ENCODE measurements at regions not wholly inside any gene's neighbourhood (a gene's known extent, or its start where the extent isn't known, plus 50 kb on each side); places are given as distances from the start of the nearest gene placed in this dataset.

DNA sequence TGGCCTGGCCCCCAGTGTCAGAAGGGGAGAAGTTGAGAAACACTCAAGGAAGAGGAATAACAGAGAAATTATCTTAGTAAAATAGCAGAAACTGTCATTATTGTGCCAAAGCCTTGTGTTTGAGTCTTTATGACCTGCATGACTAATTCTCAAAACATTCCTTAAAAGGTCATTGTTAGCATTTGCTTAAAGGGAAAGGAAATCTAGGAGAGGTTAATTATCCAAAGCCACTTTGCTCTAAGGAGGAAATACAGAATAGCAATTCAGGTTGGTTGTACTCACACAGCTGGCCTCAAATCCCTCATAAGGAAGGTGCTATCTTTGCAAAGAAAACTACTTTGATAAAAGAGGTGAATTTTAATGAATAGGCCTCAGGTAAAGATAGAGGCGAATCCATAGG lies 516.7 kb downstream of the CBLN4 start:
- Mint-ChIP-seq H3K36me3 (ENCODE audit: low read depth) (no peaks in the 10 kb centered on the region), H3K9me3 (peaks cover 14% of the 10 kb centered on the region), H3K27me3 (no peaks in the 10 kb centered on the region), H3K27ac (no peak overlapping the region), H3K4me3 (no peak overlapping the region), H3K4me1 (no peaks in the 10 kb centered on the region)
- no peak for DNase-seq
- TF ChIP-seq, protein P1, sequence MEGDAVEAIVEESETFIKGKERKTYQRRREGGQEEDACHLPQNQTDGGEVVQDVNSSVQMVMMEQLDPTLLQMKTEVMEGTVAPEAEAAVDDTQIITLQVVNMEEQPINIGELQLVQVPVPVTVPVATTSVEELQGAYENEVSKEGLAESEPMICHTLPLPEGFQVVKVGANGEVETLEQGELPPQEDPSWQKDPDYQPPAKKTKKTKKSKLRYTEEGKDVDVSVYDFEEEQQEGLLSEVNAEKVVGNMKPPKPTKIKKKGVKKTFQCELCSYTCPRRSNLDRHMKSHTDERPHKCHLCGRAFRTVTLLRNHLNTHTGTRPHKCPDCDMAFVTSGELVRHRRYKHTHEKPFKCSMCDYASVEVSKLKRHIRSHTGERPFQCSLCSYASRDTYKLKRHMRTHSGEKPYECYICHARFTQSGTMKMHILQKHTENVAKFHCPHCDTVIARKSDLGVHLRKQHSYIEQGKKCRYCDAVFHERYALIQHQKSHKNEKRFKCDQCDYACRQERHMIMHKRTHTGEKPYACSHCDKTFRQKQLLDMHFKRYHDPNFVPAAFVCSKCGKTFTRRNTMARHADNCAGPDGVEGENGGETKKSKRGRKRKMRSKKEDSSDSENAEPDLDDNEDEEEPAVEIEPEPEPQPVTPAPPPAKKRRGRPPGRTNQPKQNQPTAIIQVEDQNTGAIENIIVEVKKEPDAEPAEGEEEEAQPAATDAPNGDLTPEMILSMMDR (IDR thresholded peaks at IDR 0.05): no peak
- intact Hi-C loops (cut with micrococcal nuclease): loop anchor here (5.0 kb wide), 1 partner anchor 49 kb away; no protein-coding TSS in a partner anchor
- ChIA-PET POLR2A (no interaction called here), CTCF (no interaction called here)
- ATAC-seq (ENCODE audit: low read depth): no peak

DNA sequence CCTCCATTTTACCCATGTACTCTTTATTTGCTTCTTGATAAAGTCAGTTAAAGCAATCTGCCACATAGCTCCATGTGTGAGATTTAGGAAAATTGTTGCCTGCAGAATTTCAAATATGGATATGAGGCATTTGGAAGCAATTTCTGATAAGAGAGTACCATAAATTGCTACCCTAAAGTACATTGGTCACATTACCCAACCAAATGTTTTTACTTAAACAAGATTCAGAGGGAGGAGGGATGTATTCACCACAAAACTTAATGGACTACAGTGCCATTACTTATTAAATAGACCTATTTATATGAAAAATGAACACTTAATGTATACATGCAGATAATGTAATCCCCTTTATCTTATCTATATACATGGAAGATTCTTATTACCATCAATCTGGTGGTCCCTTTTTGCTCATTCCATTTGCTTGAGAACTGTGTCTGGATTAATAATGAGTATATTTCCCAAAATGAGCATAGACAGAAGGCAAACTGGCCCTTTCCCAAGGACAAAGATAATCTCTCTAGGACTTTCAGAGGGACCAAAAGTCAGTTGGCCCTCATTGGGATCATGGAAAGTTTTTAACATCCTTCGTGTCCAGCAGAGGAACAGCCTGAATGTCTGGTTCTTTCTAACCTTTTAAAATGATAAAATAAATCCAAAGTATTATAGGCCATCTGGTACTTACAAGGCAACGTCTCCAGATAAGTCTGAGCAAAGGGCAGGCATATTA lies 526.4 kb downstream of the CBLN4 start:
- no peak overlapping the region for H3K4me3 Mint-ChIP-seq
- ChIA-PET POLR2A (no interaction called here), CTCF (no interaction called here)
- TF ChIP-seq, protein P1 (IDR thresholded peaks at IDR 0.05): no peak
- no peaks in the 10 kb centered on the region for H3K4me1 Mint-ChIP-seq
- no peak for DNase-seq
- no peaks in the 10 kb centered on the region for H3K27me3 Mint-ChIP-seq
- ATAC-seq (ENCODE audit: low read depth): no peak
- no peak overlapping the region for H3K27ac Mint-ChIP-seq
- peaks cover 7% of the 10 kb centered on the region for H3K9me3 Mint-ChIP-seq
- intact Hi-C loops (cut with micrococcal nuclease): no loop called here
- no peaks in the 10 kb centered on the region for H3K36me3 Mint-ChIP-seq (ENCODE audit: low read depth)

DNA sequence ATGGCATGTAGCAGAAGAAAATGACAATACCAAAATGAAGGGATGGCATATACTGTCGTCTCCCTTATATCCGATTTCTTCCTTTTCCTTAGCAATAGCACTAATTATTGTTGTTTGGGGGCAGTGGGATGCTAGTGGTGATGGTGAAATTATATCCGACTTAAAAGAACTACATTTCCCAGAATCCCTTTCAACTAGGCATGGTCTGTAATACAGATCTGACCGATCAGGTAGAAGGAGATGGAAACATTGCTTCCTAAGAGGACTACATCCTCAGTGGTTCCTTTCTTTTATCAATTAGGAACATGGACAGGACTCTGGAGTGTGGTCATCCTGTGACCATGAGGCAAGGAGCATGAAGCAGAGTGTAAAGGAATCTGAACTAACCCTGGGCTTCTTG lies 532.6 kb downstream of the CBLN4 start:
- POLR2A ChIA-PET: no interaction called here
- H3K36me3 Mint-ChIP-seq (ENCODE audit: low read depth): no peaks in the 10 kb centered on the region
- ATAC-seq (ENCODE audit: low read depth): no peak

DNA sequence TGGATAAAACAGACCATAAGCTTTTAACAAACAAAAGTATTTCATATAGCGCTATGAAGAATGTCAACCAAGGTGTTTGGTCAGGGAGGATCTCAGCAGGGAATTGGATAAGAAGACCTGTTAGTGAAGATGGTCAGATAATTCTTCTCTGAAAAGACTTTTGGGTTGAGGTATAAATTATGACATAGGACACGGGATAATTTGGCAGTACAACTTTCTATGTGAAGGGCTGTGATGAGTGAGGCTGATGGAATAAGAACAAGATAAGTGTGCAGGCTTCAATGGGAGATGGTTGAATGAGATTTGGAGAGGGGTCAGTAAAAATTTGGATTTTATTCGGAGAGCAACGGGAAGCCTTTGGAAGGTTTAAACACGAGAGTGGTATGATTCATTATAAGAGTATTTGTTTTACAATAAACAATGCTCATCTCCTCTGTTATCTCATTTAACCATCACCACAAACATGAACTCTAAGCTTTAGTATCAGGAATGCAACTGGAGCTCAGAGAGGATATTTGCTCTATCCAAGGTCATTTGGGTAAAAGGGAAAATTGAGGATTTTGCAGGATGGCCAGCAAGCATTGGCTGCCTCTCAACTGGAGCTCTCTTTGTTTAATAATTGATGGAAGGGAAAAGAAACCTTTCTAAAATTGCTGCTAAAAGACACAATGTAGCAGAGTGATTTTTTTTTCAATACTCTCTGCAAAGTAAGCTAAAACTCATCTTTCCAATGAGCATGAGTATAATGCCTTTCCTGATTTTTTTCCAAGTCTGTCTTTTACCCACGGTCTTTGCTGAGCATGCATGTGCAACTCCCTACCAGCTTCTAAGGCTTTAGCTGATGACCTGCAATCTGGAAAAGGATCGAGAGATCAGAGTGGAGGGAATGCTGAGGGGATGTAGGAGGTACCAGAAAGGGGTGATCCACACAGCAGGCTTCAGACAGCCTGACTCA lies 534.0 kb downstream of the CBLN4 start:
- Mint-ChIP-seq H3K4me1 (no peaks in the 10 kb centered on the region), H3K27me3 (no peaks in the 10 kb centered on the region), H3K27ac (no peak overlapping the region), H3K36me3 (ENCODE audit: low read depth) (no peaks in the 10 kb centered on the region), H3K9me3 (peaks cover 5% of the 10 kb centered on the region), H3K4me3 (no peak overlapping the region)
- no peak for DNase-seq
- ChIA-PET POLR2A (no interaction called here), CTCF (no interaction called here)
- TF ChIP-seq, protein P1 (IDR thresholded peaks at IDR 0.05): no peak
- no peak for ATAC-seq (ENCODE audit: low read depth)
- intact Hi-C loops (cut with micrococcal nuclease): no loop called here

More for the DNA sequence above, 532.6 kb downstream of the CBLN4 start:
- Mint-ChIP-seq H3K4me1 (no peaks in the 10 kb centered on the region), H3K27ac (no peak overlapping the region), H3K9me3 (peaks cover 7% of the 10 kb centered on the region), H3K4me3 (no peak overlapping the region), H3K27me3 (no peaks in the 10 kb centered on the region)
- CTCF ChIA-PET: no interaction called here
- no peak for DNase-seq
- TF ChIP-seq, protein P1 (IDR thresholded peaks at IDR 0.05): no peak
- intact Hi-C loops (cut with micrococcal nuclease): no loop called here

DNA sequence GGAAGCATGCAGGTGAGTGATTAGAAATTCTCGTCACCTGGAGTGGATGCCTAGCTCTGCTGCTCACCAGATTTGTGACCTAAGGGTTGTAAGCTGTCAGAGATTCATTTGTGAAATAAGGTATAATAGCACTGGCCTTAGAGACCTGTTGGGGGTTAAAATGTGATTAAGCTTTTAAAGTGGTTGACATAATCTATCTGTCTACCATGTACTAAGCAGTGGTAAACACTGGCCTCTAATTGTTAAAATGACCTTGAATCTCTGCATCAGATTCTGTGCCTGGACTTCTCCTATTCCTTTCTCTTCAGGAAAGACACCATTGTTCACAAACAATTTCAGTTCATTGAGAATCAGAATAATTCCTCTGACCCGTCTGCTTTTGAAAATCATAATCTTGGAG lies 536.2 kb downstream of the CBLN4 start:
- peaks cover 5% of the 10 kb centered on the region for H3K9me3 Mint-ChIP-seq
- no peaks in the 10 kb centered on the region for H3K27me3 Mint-ChIP-seq
- DNase-seq: no peak
- ATAC-seq (ENCODE audit: low read depth): no peak
- H3K36me3 Mint-ChIP-seq (ENCODE audit: low read depth): no peaks in the 10 kb centered on the region
- intact Hi-C loops (cut with micrococcal nuclease): no loop called here
- H3K4me1 Mint-ChIP-seq: no peaks in the 10 kb centered on the region
- TF ChIP-seq, protein P1 (IDR thresholded peaks at IDR 0.05): no peak
- no peak overlapping the region for H3K4me3 Mint-ChIP-seq
- H3K27ac Mint-ChIP-seq: no peak overlapping the region
- POLR2A ChIA-PET: no interaction called here
- CTCF ChIA-PET: no interaction called here

Data from activated B cell treated with CpG ODN at 0.5 μM for 24 hours (primary cell).